HCT116 (cell line): ENCODE measurements at regions not wholly inside any gene's neighbourhood (a gene's known extent, or its start where the extent isn't known, plus 50 kb on each side); places are given as distances from the start of the nearest gene placed in this dataset.

Source experiments
- ATAC-seq: fragments of 200-7000 bp; cut with Tn5 transposase; 2 replicates; pipeline ENCODE4 v1.9.1; 2020; ENCODE audit warnings: mild to moderate bottlenecking, moderate library complexity
- BruUV-seq: library from RNA; stranded (reverse); fragments of 400-500 nt; replicated peaks from 2 replicates; lab custom pipeline; 2021; lab: Mats Ljungman, UMichigan
- CTCF ChIA-PET: fragments of 300-600 bp; sonication (Branson Sonifier 250); formaldehyde crosslinking; loops from one replicate; lab custom pipeline; 2021; ENCODE audit warnings: antibody characterized with exemption; lab: Charles Lee
- POLR2A ChIA-PET: fragments of 300-600, 350-600 bp; sonication (Branson Sonifier 250); formaldehyde crosslinking; loops from one replicate; lab custom pipeline; 2021; ENCODE audit warnings: antibody characterized with exemption; lab: Charles Lee
- RAD21 ChIA-PET, 2 experiments: fragments of 300-600 bp; sonication (Branson Sonifier 250); formaldehyde crosslinking; loops; one replicate each; lab custom pipeline; 2023; ENCODE audit warnings: low total read pairs in 2 of 2; ENCODE audit not compliant: uncharacterized antibody in 2 of 2, unreplicated experiment in 2 of 2, low non-redundant PET in 1 of 2; lab: Charles Lee
- DNase-seq: peaks from one replicate; pipeline ENCODE4 v3.0.0-alpha.2; 2010; ENCODE audit warnings: low read depth, low spot score
- H2AFZ ChIP-seq: fragments of 200-600 bp; shearing (Covaris generic), sonication (generic); 2 replicates; pipeline ENCODE4 v1.6.1; 2017; ENCODE audit warnings: low read depth, mixed run types, mixed read lengths, antibody characterized with exemption, low read length; ENCODE audit not compliant: poor library complexity, severe bottlenecking
- H3K27ac ChIP-seq: 2 replicates; pipeline ENCODE4 v1.5.1; 2012; ENCODE audit warnings: low read depth, low read length
- H3K27me3 ChIP-seq: fragments of 200-600 bp; sonication (generic); 2 replicates; pipeline ENCODE4 v1.6.1; 2016; ENCODE audit warnings: mixed run types, low read length, mixed read lengths; ENCODE audit not compliant: insufficient read depth
- H3K36me3 ChIP-seq, 2 experiments: fragments of 200-500 bp in 1 of 2; fragments of 200-600 bp in 1 of 2; sonication (Bioruptor generic) in 1 of 2; sonication (generic) in 1 of 2; 2 replicates each; pipeline versions ENCODE4 v1.5.1 to v1.6.1; 2014 to 2016; ENCODE audit warnings: low read length in 2 of 2, inconsistent platforms in 1 of 2, mixed read lengths in 1 of 2, mixed run types in 1 of 2; ENCODE audit not compliant: insufficient read depth in 2 of 2, control insufficient read depth in 1 of 2
- H3K4me1 ChIP-seq, 2 experiments: fragments of 200-600 bp in 1 of 2; sonication (generic) in 1 of 2; 2 replicates each; pipeline versions ENCODE4 v1.5.1 to v1.6.1; 2012 to 2017; ENCODE audit warnings: low read length in 2 of 2, inconsistent platforms in 1 of 2, mild to moderate bottlenecking in 1 of 2, mixed read lengths in 1 of 2, mixed run types in 1 of 2, moderate library complexity in 1 of 2; ENCODE audit not compliant: insufficient read depth in 2 of 2, control insufficient read depth in 1 of 2
- H3K4me2 ChIP-seq: fragments of 200-600 bp; sonication (generic); 2 replicates; pipeline ENCODE4 v1.6.1; 2017; ENCODE audit warnings: mixed run types, low read length, mixed read lengths
- H3K4me3 ChIP-seq, 2 experiments: fragments of 200-600 bp in 1 of 2; sonication (generic) in 1 of 2; replicated peaks in 1 of 2; 2 replicates each; pipeline ENCODE4 v1.5.1; 2011 to 2016; ENCODE audit warnings: low read length in 2 of 2, control low read depth in 1 of 2, low read depth in 1 of 2, mild to moderate bottlenecking in 1 of 2, mixed read lengths in 1 of 2, mixed run types in 1 of 2
- H3K79me2 ChIP-seq: fragments of 200-600 bp; sonication (generic); 2 replicates; pipeline ENCODE4 v1.6.1; 2017; ENCODE audit warnings: mild to moderate bottlenecking, mixed run types, low read length, moderate library complexity, mixed read lengths; ENCODE audit not compliant: insufficient read depth
- H3K9ac ChIP-seq: fragments of 200-600 bp; sonication (generic); 2 replicates; pipeline ENCODE4 v1.6.1; 2016; ENCODE audit warnings: low read length, mixed read lengths
- H3K9me2 ChIP-seq: fragments of 200-600 bp; sonication (generic), shearing (Covaris generic); 2 replicates; pipeline ENCODE4 v1.6.1; 2017; ENCODE audit warnings: mixed run types, mild to moderate bottlenecking, moderate library complexity; ENCODE audit not compliant: insufficient read depth
- H3K9me3 ChIP-seq, 2 experiments: fragments of 200-500 bp in 1 of 2; fragments of 200-600 bp in 1 of 2; sonication (Bioruptor generic) in 1 of 2; sonication (generic) in 1 of 2; 2 replicates each; pipeline ENCODE4 v1.6.1; 2014 to 2017; ENCODE audit warnings: low read length in 2 of 2, mixed read lengths in 2 of 2, inconsistent platforms in 1 of 2, low read depth in 1 of 2, mild to moderate bottlenecking in 1 of 2, mixed run types in 1 of 2, moderate library complexity in 1 of 2; ENCODE audit not compliant: control insufficient read depth in 1 of 2, insufficient read depth in 1 of 2
- H4K20me1 ChIP-seq: fragments of 200-600 bp; sonication (generic), shearing (Covaris generic); 2 replicates; pipeline ENCODE4 v1.6.1; 2017; ENCODE audit warnings: mixed run types, mild to moderate bottlenecking, moderate library complexity; ENCODE audit not compliant: insufficient read depth
- CEBPB ChIP-seq: IDR thresholded peaks from 2 replicates; pipeline ENCODE4 v1.6.1; 2012; ENCODE audit warnings: low read depth
- CTCF ChIP-seq, 3 experiments: fragments of 200-600 bp in 1 of 3; sonication (generic) in 1 of 3; IDR thresholded peaks in 2 of 3; conservative IDR thresholded peaks in 1 of 3; 2 replicates each; pipeline ENCODE4 v1.5.1; 2012 to 2017; ENCODE audit warnings: low read depth in 2 of 3, low read length in 2 of 3, antibody characterized with exemption in 1 of 3, borderline replicate concordance in 1 of 3, control low read depth in 1 of 3, mild to moderate bottlenecking in 1 of 3, mixed read lengths in 1 of 3, mixed run types in 1 of 3, moderate library complexity in 1 of 3; ENCODE audit not compliant: insufficient read depth in 1 of 3
- ELF1 ChIP-seq: IDR thresholded peaks from 2 replicates; pipeline ENCODE4 v1.6.1; 2012; ENCODE audit warnings: low read depth, borderline replicate concordance
- EZH2 ChIP-seq: fragments of 200-600 bp; sonication (generic); IDR thresholded peaks from 2 replicates; pipeline ENCODE4 v1.6.1; 2017; ENCODE audit warnings: antibody characterized with exemption, mixed run types
- JUND ChIP-seq: IDR thresholded peaks from 2 replicates; pipeline ENCODE4 v1.6.1; 2012
- POLR2A ChIP-seq: IDR thresholded peaks from 2 replicates; pipeline ENCODE4 v1.7.0; 2011; ENCODE audit warnings: borderline replicate concordance; ENCODE audit not compliant: insufficient read depth, insufficient read length; ENCODE audit errors: extremely low read depth
- RAD21 ChIP-seq: IDR thresholded peaks from 2 replicates; pipeline ENCODE4 v1.6.1; 2012; ENCODE audit warnings: low read depth, mild to moderate bottlenecking
- SIN3A ChIP-seq: IDR thresholded peaks from 2 replicates; pipeline ENCODE4 v1.6.1; 2012; ENCODE audit warnings: low read depth
- SP1 ChIP-seq: IDR thresholded peaks from 2 replicates; pipeline ENCODE4 v1.6.1; 2012; ENCODE audit warnings: low read depth
- SRF ChIP-seq: IDR thresholded peaks from 2 replicates; pipeline ENCODE4 v1.6.1; 2012; ENCODE audit warnings: low read depth
- TCF7L2 ChIP-seq: IDR thresholded peaks from 2 replicates; pipeline ENCODE4 v1.7.0; 2011; ENCODE audit warnings: borderline replicate concordance, inconsistent platforms; ENCODE audit not compliant: insufficient read depth, insufficient read length; ENCODE audit errors: extremely low read depth
- YY1 ChIP-seq: IDR thresholded peaks from 2 replicates; pipeline ENCODE4 v1.6.1; 2011; ENCODE audit warnings: low read length, low read depth, moderate library complexity, mild to moderate bottlenecking; ENCODE audit not compliant: insufficient replicate concordance; ENCODE audit errors: extremely low read depth
- ZNF274 ChIP-seq: fragments of 200-500 bp; sonication (Bioruptor generic); IDR thresholded peaks from 2 replicates; pipeline ENCODE4 v1.6.1; 2014; ENCODE audit warnings: mild to moderate bottlenecking, low read depth, low read length, inconsistent platforms
- intact Hi-C: fragments of 100-400 bp; cut with micrococcal nuclease; formaldehyde crosslinking; loops from 2 replicates; pipeline ENCODE4 v1.10.0; 2022
- TF ChIP-seq, protein P1 (sequence below): IDR thresholded peaks from 2 replicates; pipeline ENCODE4 v1.6.1; 2012
- TF ChIP-seq, protein P2 (sequence below): IDR thresholded peaks from 2 replicates; pipeline ENCODE4 v1.6.1; 2012
- TF ChIP-seq, protein P3 (sequence below): IDR thresholded peaks from 2 replicates; pipeline ENCODE4 v1.6.1; 2011; ENCODE audit warnings: mild to moderate bottlenecking, low read length, moderate library complexity; ENCODE audit not compliant: insufficient replicate concordance; ENCODE audit errors: extremely low read depth

- TF ChIP-seq CTCF (IDR thresholded peaks at IDR 0.05 in 2 of 3, conservative IDR thresholded peaks at IDR 0.05 in 1 of 3; ENCODE audit: borderline replicate concordance in 1 of 3, insufficient read depth in 1 of 3, low read depth in 2 of 3, low read length in 2 of 3) (no peak), CEBPB (no peak), TCF7L2 (no peak), JUND (no peak), SP1 (no peak), YY1 (no peak), POLR2A (no peak)
Measured at GRCh38 chr16:47817048-47817447, 338.7 kb downstream of the ABCC12 start (continued).

GRCh38 chr16:47816511-47816910 lies 339.3 kb downstream of the ABCC12 start:
- no peaks in the 10 kb centered on the region for H3K9me2 ChIP-seq
- no peaks in the 10 kb centered on the region for H3K27me3 ChIP-seq
- no peaks in the 10 kb centered on the region for H3K4me1 ChIP-seq
- ATAC-seq (no peak), DNase-seq (no peak)
- H3K27ac ChIP-seq = no peak overlapping the region
- no peaks in the 10 kb centered on the region for H4K20me1 ChIP-seq
- TF ChIP-seq SRF (no peak), SP1 (no peak), EZH2 (no peak), ELF1 (no peak), CTCF (IDR thresholded peaks at IDR 0.05 in 2 of 3, conservative IDR thresholded peaks at IDR 0.05 in 1 of 3; ENCODE audit: borderline replicate concordance in 1 of 3, insufficient read depth in 1 of 3, low read depth in 2 of 3, low read length in 2 of 3) (no peak), ZNF274 (no peak), TCF7L2 (no peak), RAD21 (no peak), SIN3A (no peak), POLR2A (no peak), CEBPB (no peak)
- TF ChIP-seq, protein P1, sequence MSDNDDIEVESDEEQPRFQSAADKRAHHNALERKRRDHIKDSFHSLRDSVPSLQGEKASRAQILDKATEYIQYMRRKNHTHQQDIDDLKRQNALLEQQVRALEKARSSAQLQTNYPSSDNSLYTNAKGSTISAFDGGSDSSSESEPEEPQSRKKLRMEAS = no peak
- TF ChIP-seq, protein P2, sequence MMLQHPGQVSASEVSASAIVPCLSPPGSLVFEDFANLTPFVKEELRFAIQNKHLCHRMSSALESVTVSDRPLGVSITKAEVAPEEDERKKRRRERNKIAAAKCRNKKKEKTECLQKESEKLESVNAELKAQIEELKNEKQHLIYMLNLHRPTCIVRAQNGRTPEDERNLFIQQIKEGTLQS = no peak
- TF ChIP-seq, protein P3, sequence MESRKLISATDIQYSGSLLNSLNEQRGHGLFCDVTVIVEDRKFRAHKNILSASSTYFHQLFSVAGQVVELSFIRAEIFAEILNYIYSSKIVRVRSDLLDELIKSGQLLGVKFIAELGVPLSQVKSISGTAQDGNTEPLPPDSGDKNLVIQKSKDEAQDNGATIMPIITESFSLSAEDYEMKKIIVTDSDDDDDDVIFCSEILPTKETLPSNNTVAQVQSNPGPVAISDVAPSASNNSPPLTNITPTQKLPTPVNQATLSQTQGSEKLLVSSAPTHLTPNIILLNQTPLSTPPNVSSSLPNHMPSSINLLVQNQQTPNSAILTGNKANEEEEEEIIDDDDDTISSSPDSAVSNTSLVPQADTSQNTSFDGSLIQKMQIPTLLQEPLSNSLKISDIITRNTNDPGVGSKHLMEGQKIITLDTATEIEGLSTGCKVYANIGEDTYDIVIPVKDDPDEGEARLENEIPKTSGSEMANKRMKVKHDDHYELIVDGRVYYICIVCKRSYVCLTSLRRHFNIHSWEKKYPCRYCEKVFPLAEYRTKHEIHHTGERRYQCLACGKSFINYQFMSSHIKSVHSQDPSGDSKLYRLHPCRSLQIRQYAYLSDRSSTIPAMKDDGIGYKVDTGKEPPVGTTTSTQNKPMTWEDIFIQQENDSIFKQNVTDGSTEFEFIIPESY = no peak
- POLR2A ChIA-PET = no interaction called here
- H3K4me3 ChIP-seq = no peak overlapping the region
- BruUV-seq = no TSS peak
- H3K9ac ChIP-seq = no peak overlapping the region
- no peaks in the 10 kb centered on the region for H3K79me2 ChIP-seq
- H2AFZ ChIP-seq = no peak overlapping the region
- intact Hi-C loops = no loop called here
- H3K36me3 ChIP-seq = no peaks in the 10 kb centered on the region
- no peak overlapping the region for H3K4me2 ChIP-seq
- CTCF ChIA-PET = no interaction called here
- no peaks in the 10 kb centered on the region for H3K9me3 ChIP-seq
- RAD21 ChIA-PET = no interaction called here
